ENCODE measurements at regions not wholly inside any gene's neighbourhood (a gene's known extent, or its start where the extent isn't known, plus 50 kb on each side); places are given as distances from the start of the nearest gene placed in this dataset.

DNA sequence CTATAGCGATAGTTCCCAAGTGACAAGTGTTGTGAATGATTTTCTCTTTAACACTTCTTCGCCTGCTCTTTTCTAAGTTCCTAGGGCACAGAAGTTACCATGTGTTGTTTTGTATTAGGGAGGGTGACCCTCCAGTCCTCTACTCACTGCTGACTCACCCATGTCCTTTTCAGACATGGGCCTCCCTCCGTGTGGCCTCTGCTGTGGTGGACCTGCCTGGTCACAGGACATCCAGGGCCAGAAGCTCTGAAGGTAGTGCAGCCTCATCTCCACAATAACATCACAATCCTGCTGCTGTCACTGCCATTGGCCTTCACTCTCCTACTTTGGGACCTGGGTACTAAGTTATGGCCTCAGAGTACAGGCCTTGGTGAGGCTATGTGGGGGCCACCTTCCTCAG lies 87.1 kb upstream of the TNFAIP3 start:
- Histone ChIP-seq H3K4me3 (no peak overlapping the region), H3K4me1 (peaks cover 16 to 41% (median 27%) of the 10 kb centered on the region in 4 donors), H3K36me3 (no peaks in the 10 kb centered on the region), H3K9me3 (no peaks in the 10 kb centered on the region), H3K27me3 (no peaks in the 10 kb centered on the region), H3K27ac (peak overlapping the region in 4 of 5 donors; percentile 53 to 79 (median 72))
- intact Hi-C loops (cut with DNase I; ENCODE audit: low total_unique reads), result no loop called here
- TF ChIP-seq POLR2A (IDR thresholded peaks at IDR 0.05), result no peak
- TF ChIP-seq EP300 (IDR thresholded peaks at IDR 0.05), result no peak
- TF ChIP-seq, protein P1, sequence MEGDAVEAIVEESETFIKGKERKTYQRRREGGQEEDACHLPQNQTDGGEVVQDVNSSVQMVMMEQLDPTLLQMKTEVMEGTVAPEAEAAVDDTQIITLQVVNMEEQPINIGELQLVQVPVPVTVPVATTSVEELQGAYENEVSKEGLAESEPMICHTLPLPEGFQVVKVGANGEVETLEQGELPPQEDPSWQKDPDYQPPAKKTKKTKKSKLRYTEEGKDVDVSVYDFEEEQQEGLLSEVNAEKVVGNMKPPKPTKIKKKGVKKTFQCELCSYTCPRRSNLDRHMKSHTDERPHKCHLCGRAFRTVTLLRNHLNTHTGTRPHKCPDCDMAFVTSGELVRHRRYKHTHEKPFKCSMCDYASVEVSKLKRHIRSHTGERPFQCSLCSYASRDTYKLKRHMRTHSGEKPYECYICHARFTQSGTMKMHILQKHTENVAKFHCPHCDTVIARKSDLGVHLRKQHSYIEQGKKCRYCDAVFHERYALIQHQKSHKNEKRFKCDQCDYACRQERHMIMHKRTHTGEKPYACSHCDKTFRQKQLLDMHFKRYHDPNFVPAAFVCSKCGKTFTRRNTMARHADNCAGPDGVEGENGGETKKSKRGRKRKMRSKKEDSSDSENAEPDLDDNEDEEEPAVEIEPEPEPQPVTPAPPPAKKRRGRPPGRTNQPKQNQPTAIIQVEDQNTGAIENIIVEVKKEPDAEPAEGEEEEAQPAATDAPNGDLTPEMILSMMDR (IDR thresholded peaks at IDR 0.05), result no peak
- no peak for TF ChIP-seq POLR2AphosphoS5 (IDR thresholded peaks at IDR 0.05)
- 78 to 88% (median 86%) methylated on average over 3 of the region's 3 CpGs for WGBS, 5 donors
- DNase-seq, result no peak

DNA sequence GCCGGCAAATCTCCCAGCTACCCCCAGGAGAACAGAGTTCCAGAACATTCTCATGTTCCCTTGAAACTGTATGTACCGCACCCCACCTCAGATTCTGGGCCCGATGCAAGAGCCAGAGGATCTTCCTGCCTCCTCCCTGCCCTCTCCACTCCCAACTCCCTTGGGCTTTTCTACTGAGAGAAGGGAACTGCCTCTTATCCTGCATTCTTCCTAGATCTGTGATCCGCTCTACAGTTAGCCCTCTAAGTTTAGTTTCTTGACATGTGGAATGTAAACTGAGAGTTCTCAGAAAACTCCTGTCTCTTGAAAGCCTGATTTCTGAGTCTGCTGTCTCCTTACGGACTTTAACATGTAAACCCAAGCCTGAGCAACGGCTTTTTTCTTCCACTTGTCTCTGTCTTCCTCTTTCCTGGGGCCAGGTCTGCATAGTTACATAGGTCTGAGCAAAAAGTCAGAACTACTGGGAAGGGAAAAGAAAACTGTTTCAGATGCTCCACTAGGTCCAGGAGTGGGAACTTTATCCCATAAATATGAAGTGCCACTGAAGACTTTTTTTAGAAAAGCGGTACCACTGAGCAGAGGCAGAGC lies 86.5 kb upstream of the TNFAIP3 start:
- intact Hi-C loops (cut with DNase I; ENCODE audit: low total_unique reads), result no loop called here
- H3K27ac ChIP-seq, result peak overlapping the region; percentile 9 to 79 (median 68)
- 59 to 83% (median 79%) methylated on average over 7 of the region's 7 CpGs for WGBS, 5 donors

DNA sequence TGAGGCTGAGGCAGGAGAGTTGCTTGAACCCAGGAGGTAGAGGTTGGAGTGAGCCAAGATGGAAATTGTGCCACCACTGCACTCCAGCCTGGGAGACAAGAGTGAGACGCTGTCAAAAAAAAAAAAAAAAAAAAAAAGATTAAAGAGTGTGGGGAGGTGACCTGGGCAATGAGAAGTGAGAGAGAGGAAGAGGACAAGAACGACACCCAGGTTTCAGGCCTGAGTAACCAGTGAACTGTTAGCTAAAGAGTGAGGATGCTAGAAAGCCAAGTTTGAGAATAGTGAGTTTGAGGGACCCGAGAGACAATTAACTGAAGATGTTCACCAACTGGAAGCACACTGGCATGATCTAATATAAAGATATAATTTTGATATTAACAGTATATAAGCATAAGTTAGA lies 85.4 kb upstream of the TNFAIP3 start:
- H3K4me1 ChIP-seq, result peaks cover 6 to 30% (median 18%) of the 10 kb centered on the region in 4 donors
- intact Hi-C loops (cut with DNase I; ENCODE audit: low total_unique reads), result no loop called here
- no peaks in the 10 kb centered on the region for H3K36me3 ChIP-seq
- no peak overlapping the region for H3K4me3 ChIP-seq
- peak overlapping the region in 4 of 5 donors; percentile 55 to 79 (median 72) for H3K27ac ChIP-seq
- H3K9me3 ChIP-seq, result no peaks in the 10 kb centered on the region
- no peaks in the 10 kb centered on the region for H3K27me3 ChIP-seq
- DNase-seq, result no peak
- TF ChIP-seq, protein P1 (IDR thresholded peaks at IDR 0.05), result no peak
- TF ChIP-seq POLR2AphosphoS5 (IDR thresholded peaks at IDR 0.05) (no peak), POLR2A (IDR thresholded peaks at IDR 0.05) (no peak), EP300 (IDR thresholded peaks at IDR 0.05) (no peak)
- WGBS, 5 donors, result 90 to 95% (median 92%) methylated on average over 3 of the region's 3 CpGs

More for the DNA sequence above, 86.5 kb upstream of the TNFAIP3 start:
- no peak overlapping the region for H3K4me3 ChIP-seq
- H3K9me3 ChIP-seq, result no peaks in the 10 kb centered on the region
- DNase-seq, result peak in 1 of 2 donors; percentile 28
- TF ChIP-seq, protein P1 (IDR thresholded peaks at IDR 0.05), result no peak
- TF ChIP-seq EP300 (IDR thresholded peaks at IDR 0.05) (no peak), POLR2AphosphoS5 (IDR thresholded peaks at IDR 0.05) (no peak)
- no peaks in the 10 kb centered on the region for H3K36me3 ChIP-seq
- H3K4me1 ChIP-seq, result peaks cover 16 to 41% (median 24%) of the 10 kb centered on the region in 4 donors
- no peaks in the 10 kb centered on the region for H3K27me3 ChIP-seq

DNA sequence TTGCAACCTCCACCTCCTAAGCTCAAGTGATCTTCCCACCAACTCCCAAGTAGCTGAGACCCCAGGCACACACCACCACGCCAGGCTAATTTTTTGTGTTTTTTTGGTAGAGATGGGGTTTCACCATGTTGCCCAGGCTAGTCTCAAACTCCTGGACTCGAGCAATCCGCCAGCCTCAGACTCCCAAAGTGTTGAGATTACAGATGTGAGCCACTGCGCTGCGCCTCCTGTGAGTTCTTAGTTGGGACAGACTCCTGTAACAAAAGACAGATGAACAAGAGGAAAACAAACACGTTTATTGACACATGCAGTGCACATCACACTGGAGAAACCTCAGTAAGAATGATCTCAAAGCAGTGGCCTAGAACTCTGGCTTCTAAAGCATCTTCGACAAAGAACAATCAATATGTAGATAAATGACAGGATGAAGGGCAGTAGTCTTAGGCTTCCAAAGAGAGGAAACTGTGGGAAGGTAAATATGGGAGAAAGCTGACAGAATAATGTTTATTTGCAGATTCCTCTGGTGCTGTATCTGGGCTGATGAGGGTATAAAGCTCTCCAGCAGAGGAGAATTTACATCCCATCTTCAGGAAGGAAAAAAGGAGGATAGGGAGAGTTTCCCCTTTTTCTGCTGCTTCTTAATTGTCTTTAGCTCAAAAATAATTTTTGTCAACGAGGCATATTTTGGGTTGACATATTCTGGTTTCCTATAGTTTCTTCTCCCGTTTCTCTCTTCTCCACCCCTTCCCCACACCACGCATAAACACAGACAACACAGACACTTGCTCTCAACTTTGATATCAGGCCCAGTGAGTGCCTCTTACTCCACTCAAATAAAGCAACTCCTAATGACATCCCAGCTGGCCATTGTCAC lies 84.7 kb upstream of the TNFAIP3 start:
- Histone ChIP-seq H3K27ac (no peak overlapping the region), H3K4me1 (peaks cover 0 to 22% (median 12%) of the 10 kb centered on the region in 4 donors), H3K27me3 (no peaks in the 10 kb centered on the region), H3K9me3 (no peaks in the 10 kb centered on the region), H3K4me3 (no peak overlapping the region), H3K36me3 (no peaks in the 10 kb centered on the region)
- intact Hi-C loops (cut with DNase I; ENCODE audit: low total_unique reads), result no loop called here
- TF ChIP-seq, protein P1 (IDR thresholded peaks at IDR 0.05), result no peak
- no peak for TF ChIP-seq POLR2A (IDR thresholded peaks at IDR 0.05)
- TF ChIP-seq EP300 (IDR thresholded peaks at IDR 0.05), result no peak
- TF ChIP-seq POLR2AphosphoS5 (IDR thresholded peaks at IDR 0.05), result no peak
- 84 to 88% (median 85%) methylated on average over 10 of the region's 10 CpGs for WGBS, 5 donors
- DNase-seq, result no peak
